ENCODE measurements at regions not wholly inside any gene's neighbourhood (a gene's known extent, or its start where the extent isn't known, plus 50 kb on each side); places are given as distances from the start of the nearest gene placed in this dataset.

DNA sequence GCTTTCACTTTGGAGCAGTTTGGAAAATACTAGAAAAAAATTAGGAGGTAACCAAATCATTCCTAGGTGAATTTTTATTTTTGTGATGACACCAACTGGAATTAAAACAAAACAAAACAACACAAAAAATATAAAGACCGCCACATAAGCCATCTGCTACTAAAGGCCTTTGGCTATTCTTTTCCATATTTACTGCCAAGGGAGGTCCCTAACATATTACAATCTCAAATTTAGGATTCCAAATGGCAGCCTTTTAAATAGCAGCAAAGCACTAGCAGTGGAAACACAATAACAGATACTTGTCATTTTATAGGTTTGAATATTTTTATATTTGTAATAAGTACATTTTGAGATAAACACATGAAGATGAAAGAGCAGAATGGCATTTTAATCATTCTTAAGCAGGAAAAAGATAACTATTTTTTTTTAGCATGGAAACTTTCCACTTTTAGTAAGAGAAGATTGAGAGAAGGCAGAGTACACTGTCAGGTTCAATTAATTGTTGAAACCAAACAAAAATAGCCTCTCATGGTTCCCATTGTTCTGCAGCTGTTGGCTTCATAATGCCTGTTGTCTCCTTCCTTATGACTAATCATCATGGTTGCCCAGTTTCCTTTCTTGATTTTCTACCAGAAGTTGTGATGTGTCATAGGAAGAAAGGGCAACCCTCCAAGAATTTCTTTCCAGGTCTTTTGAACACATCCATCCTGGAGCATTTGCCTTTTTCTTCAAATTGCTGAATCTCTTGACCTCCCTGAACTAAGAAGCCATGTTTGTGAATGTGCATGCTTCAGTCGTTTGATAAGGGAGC lies 219.0 kb upstream of the EMCN start:
- DNase-seq (ENCODE audit: low read depth in 2 of 2) = no peak

DNA sequence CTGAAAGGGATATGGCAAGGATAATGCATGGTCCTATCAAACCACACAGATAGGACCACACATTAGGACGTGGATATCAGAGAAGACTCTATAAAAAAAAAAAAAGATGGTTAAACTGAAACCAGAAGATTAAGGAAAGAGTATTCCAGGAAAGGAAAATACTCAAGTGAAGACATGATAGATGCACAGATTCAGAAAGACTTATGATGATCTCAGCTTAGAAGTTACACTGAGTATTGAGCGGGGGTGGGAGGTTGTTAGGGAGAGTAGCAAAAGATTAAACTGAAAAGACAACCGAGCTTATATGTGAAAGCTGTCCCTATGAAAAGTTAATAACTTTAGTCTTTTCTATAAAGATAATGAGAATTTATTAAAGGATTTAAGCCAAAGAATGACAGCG lies 211.0 kb upstream of the EMCN start:
- no peak for DNase-seq (ENCODE audit: low read depth in 2 of 2)

DNA sequence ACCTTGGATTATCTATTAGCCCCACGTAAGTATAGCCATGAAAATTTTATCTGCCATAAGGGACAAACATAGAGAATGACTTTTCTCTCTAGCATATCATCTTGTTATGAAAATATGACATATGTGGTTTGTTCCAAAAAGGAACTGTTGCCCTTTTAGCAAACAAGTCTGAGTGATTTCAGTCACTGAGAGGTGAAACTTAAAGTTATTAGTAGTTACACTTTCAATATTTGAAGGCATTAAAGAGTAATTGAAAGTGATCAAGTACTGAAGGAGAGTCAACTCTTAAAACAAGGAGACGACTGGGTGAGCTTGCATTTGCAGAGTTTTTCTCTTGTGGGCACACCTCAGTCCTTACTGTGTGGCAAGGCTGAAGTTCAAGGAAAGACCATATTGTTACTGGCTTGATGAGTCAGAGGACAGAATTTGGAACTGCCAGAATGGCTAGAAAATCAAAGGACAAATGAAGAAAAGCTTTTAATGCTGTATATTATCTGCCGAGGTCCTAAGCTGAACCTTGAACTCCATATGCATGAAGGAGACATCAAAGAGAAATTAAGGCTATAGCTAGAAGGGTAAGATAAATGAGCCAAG lies 205.1 kb upstream of the EMCN start:
- no peak for DNase-seq (ENCODE audit: low read depth in 2 of 2)

DNA sequence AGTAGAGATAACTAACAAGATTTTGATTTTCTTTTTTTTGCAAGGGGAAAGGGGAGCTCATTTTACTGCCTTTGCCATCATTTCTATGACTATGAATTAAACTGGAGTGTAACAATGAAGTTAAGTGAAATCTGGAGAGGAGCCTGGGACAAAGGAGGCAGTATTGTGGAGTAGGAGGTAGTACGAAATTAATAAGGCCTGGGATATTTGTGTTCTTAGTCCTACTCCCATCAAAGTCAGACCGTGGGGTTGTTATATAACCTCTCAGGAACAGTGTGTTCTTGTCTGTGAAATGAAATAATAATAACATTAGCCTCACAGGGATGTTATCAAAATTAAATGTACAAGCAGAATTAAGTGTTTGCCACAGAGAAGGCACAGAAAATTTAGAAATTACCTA lies 204.3 kb upstream of the EMCN start:
- DNase-seq (ENCODE audit: low read depth in 2 of 2) = no peak

DNA sequence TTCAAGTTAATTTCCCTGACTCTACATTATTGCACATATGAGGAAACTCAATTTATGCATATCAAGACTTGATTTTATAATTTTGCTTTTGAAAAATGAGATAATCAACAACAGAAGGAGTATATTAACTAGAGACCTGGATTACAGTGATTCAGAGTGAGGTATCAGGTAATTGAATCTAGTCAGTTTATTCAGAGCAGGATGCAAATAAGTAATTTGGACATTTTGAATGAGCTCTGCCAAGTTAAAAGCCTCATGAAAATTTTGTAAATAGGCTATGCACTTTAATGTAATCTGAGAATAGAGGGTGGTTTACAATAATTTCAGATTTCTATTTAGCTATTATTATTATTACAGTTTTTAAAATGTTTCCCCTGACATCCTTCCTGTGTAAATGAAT lies 203.7 kb upstream of the EMCN start:
- no peak for DNase-seq (ENCODE audit: low read depth in 2 of 2)

DNA sequence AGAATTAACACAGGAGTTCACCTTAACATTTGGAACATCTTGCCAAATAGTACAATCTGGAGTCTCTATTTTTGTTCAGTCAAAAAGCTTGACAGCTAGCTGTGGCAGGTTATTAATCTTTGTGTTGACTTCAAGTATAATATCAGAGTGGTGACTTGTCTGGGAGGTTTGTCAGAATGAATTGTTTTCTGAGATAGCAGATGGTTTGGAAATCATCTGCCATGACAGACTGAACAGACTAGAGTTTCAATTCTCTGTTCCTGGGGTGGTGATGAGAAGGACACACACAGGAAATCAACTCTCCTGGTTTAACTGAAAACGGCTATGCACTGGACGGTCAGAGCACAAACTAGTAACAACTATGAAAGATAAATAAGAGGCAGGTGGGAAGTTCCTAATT lies 203.3 kb upstream of the EMCN start:
- no peak for DNase-seq (ENCODE audit: low read depth in 2 of 2)

DNA sequence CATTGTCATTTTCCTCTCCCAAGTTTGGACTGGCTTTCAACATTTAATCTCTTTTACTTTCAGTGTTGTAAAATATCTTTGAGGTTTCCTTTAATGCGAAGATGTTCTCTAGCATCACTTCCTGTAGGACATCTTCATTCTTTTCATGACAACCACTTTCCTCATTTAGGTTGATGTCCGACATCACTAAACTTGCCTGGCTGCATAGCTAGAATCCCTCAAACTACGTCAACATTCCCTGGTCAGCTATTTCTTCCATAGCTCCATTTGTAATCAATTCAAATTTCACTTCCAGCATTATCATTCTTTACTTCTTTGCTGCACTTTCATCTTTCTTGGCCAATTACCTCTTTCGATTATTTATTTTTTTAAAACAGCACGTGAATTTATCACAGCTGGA lies 198.6 kb upstream of the EMCN start:
- no peak for DNase-seq (ENCODE audit: low read depth in 2 of 2)

DNA sequence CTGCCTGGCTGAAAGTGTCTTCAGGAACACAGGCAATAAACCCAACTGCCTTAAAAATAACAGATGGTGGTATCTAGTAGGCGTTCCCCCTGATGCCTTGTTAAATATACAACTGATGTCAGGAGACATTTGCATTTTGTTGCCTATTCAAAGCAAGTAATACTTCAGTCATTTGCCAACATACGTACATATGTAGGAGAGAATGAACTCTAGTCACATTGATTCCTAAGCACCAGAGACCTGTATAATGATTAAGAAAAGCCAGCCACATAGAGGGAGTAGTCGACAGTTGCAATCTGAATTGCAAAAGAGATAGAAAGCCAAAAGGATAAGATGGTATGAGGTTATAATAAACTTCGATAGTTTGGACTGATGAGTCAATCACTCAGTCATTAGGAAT lies 191.0 kb upstream of the EMCN start:
- no peak for DNase-seq (ENCODE audit: low read depth in 2 of 2)

DNA sequence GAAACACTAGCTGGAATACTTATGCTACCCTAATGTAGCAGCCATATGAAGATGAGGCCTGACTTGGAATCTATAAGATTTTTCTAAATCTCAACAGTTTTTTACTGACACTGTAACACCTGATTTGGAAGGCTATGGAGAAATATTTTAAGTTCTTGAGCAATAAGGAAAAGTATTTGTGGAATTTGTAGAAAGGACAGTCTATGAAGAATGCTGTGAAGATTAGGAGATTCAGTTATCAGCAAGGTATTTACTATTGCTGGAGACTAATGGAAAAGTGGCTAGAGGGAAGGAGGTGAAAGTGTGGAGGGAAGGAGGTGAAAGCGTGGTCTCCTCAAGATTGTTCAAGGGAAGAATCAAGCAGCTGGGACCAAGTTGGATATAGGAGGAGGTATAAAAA lies 190.0 kb upstream of the EMCN start:
- DNase-seq (ENCODE audit: low read depth in 2 of 2) = no peak

DNA sequence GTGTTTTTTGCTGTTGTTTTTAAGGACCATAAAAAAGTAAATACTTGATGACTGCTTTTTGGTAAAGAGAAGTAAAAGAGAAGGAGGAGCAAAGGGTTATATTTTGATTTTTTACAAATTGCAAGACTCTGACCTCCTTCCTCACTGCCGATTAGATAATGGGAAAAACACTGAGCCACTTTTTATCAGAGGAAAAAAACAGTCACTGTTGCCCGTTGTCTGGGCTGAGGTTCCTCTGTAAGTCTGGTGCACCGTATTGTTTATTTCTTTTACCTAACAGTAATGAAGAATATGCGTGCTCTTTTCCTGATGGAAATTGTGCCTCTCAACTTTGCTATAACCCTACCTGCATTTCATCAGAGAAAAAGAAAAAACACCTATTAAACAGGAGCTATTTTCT lies 178.7 kb upstream of the EMCN start:
- DNase-seq (ENCODE audit: low read depth in 2 of 2) = no peak

DNA sequence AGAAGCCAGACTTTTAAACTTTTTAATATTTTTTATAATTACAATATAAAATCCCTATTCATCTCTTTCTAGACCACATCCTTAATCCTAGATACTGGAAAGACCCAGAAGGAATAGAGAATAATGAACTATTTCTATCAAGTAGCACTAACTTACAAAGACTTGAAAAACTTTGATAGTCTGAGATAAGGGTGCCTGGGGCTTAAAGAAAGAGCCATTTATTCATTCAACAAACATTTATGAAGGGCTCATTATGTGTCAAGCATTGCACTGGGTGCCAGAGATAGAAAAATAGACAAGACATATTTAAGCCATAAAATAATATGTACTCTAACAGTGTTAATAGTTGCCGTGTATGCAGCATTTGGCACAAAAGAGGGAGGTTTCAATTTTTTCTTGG lies 178.0 kb upstream of the EMCN start:
- DNase-seq (ENCODE audit: low read depth in 2 of 2) = no peak

DNA sequence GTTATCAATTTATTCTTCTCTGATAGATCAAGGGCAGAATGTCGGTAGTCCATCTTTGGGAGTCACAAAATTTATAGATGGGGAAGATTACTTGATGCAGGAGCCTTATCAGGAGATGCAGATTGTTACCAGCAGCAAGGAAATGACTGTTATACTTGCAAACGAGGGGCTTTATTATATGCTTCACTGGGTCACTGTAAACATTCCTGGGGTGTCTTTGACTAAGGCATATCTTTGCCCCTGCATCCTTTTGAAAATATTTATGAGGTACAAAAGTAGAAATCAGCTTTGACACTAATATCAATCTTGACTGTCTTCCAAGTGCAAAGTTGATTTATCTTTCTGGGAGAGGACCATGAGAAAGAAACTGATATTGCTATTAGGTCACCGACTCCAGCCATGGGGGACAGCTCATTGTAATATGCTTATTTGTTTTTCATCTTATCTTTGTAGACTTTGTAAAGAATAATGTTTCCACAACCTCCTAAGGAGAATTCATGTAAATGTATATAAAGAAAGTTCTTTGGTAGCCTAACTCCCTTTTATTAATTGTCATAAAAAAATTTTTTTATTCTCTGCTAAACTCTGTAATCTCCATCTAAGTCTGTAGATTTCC lies 177.3 kb upstream of the EMCN start:
- DNase-seq (ENCODE audit: low read depth in 2 of 2) = no peak

DNA sequence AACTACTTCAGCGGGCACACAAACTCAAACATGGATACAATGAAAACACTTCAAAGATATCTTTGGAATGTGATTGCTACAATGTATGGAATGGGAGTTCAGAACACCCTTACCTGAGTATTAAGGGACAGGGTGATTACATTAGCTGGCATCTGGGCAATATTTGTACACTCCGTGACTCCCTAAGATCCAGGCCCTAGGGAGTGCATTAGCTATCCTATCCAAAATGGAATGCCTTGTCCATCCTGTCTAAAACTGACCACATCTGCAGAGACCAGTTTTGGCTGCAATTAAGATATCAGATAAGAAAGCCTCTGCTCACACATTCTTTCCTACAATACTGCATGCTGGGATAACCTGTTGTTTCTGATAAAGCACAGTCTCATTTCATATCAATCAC lies 176.6 kb upstream of the EMCN start:
- no peak for DNase-seq (ENCODE audit: low read depth in 2 of 2)

DNA sequence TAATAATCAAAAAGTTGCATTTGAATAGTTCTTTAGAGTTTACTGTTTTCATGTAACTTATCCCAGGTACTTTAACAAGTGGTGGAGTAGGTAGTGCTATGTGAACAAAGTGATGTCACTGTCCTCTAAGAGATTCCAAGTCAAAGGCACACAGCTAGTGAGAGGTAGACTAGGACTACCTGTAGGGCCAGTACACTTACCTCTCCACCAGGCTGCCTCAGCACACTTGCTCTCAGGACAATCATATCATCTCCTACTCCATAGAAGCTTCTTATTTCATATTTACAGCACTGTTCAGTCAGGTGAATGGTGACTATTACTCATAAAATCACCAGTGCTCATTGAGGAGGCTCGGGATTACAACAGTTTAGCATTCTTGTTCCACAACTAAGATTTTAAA lies 173.0 kb upstream of the EMCN start:
- DNase-seq (ENCODE audit: low read depth in 2 of 2) = no peak

DNA sequence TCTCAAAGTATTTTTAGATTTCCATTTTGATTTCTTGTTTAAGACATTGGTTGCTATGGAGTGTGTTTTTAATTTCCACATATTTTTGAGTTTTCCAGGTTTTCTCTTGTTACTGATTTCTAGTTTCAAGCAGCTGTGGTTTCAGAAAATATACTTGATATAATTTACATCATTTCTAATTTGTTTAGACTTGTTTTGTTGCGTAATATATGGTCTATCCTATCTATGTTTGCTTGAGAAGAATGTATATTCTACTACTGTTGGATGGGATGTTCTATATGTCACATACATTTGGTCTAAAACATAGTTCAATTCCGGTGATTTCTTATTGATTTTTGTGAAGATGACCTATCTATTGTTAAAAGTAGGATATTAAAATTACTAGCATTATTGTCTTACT lies 170.5 kb upstream of the EMCN start:
- no peak for DNase-seq (ENCODE audit: low read depth in 2 of 2)

DNA sequence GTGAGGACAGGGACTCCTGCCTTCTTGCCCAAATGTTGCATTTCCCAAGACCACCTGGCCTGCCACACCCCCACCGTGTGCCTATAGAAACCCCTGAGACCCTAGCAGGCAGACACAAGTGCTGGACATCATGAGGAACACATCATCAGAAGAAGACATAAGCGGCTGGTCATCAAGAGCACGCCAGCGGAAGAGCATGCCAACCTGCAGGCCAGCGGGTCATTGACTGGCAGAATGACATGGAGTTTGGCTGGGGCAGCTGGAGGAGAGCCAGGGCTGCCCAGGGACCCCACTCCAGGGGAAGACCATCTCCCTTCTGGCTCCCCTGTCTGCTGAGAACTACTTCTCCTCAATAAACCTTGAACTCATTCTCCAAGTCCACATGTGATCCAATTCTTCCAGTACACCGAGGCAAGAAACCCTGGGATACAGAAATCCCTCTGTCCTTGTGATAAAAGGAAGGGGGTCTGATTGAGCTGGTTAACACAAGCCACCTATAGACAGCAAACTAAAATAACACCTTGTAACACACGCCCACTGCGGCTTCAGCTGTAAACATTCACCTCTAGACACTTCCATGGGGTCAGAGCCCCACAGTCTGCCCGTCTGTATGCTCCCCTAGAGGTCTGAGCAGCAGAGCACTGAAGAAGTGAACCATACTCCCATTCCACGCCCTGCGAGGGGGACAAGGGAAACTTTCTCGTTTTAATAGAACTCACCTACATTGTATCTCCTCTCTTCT lies 164.8 kb upstream of the EMCN start:
- no peak for DNase-seq (ENCODE audit: low read depth in 2 of 2)

DNA sequence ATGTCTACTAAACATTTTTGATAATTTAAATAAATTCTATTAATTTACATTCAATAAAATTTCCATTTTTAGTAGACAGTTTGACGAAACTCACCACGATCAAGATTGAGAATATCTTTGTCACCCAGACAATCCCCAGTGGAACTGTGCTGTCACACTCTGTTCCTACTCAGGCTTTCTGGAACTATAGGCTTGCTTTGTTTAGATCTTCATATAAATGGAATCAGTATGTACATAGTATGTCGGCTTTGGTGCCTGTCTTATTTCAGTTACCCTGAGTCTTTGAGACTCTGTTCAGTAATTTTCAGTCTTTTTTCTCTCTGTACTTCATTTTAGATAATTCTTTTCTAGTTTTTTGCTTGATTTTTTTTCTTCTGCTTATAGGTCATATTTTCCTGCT lies 163.5 kb upstream of the EMCN start:
- DNase-seq (ENCODE audit: low read depth in 2 of 2) = no peak

DNA sequence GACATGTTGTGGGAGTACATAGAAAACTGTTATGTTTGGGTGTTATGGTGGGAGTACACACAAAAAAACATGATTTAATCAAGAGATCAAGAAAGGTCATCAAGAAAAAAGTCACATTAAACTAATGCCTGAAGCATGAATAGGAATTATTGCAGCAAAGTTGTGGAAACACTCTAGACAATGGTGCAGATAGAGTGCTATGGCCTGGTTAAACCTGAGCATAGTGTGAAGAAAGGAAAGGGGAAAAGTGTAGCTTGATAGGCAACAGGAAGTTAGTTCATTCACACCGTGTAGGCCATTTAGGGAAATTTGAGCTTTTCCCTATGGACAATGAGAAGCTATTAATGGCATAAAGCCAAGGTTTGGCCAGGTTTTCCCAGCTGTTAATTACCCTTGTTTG lies 162.1 kb upstream of the EMCN start:
- DNase-seq (ENCODE audit: low read depth in 2 of 2) = no peak

DNA sequence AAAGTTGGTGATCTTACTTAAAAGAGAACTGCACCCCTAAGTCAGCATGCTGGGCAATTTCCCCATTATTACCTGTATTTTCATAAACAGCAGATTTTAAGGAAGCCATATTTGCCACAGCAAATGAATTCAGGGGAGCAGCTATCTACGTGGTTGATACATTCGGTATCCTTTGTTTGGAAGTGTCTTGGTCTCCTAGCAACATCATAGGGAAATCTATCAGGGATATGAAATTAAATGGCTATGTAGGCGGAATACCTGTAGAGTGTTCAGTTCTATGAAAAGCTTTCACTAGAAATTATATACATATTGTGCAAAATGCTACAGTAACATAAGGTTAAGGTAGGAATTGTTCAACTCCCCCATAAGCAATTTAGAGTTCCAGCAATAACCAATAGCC lies 157.2 kb upstream of the EMCN start:
- DNase-seq (ENCODE audit: low read depth in 2 of 2) = no peak

DNA sequence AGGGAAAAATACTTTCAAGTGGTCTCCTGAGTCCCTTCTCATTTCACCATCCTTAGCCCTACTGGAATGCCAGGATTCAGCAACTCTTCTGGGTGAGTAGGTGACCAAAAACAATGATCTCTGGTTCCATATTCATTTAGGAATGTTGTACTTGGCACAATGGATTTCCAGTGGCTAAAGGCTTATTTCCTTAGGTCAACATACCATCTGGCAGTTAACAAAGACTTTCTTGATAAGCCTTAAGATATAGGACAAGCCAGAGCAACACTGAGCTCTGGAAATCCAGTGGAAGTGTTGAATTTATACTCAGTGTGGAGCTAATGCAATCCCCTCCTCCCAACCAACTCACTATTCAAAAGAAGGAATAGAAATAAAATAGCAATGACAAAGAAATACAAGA lies 139.4 kb upstream of the EMCN start:
- DNase-seq (ENCODE audit: low read depth in 2 of 2) = no peak

DNA sequence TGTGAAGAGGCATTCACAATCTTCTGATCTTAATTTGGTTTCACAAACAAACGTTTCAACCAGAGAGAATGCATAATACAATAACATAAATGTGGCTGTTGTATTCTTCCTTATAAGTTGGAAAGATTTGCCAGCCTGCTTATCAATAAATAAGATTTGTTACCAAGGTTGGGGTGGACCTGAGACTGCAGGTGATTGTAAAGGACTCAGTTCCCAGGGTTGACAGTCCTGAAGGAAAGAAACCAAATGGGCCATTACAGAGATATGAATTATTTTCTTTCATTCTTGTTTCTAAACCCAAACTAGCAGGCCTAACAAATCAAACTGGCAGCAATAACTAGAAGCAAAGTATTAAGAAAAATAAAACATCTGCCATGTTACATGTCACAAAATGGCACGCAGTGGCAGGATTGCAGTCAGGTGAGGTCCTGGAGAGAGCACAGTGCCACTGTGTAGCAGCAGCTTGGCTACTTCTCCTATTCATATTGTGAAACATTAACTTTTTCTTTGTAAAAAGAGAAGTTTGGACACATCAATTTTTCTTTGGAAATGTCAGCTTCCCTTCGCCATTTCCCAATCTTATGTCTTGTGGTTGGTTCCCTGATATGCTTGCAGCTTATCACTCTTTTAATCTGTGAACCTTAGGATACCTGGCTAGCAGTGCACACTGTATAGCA lies 133.8 kb upstream of the EMCN start:
- DNase-seq (ENCODE audit: low read depth in 2 of 2) = no peak

DNA sequence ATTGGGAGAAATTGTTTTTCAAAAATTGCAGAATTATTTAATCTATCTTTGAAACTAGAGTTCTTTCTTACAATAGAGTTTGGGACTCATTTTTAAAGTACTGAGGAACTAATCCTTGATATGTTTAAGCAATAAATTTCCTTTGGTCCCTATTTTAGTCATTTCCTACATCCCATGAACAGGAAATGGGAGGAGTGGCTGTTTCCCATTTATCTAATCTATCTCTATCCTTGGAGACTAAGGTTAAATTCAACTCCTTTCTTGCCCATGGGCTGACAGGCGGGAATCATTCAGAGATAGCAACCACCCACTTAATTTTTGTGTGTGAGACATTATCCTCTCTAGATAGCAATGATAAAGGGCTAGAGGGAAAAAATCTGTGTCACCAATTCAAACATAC lies 131.6 kb upstream of the EMCN start:
- DNase-seq (ENCODE audit: low read depth in 2 of 2) = no peak

Measured in activated CD8-positive, alpha-beta memory T cell treated with anti-CD3 and anti-CD28 coated beads for 4 hours (primary cell).